GM23338 (cell line): ENCODE measurements at regions not wholly inside any gene's neighbourhood (a gene's known extent, or its start where the extent isn't known, plus 50 kb on each side); places are given as distances from the start of the nearest gene placed in this dataset.

Experiments
- ATAC-seq: fragments of 200-7000 bp; cut with Tn5 transposase; 3 replicates; pipeline ENCODE4 v1.9.1; 2020
- DNase-seq: peaks from one replicate; pipeline ENCODE4 v3.0.0-alpha.2; 2015; ENCODE audit warnings: low spot score
- H2AFZ ChIP-seq: fragments of 200-600 bp; sonication (generic); 2 replicates; pipeline ENCODE4 v1.8.0; 2016; ENCODE audit warnings: antibody characterized with exemption, mild to moderate bottlenecking, moderate library complexity
- H3F3A ChIP-seq: fragments of 200-600 bp; sonication (generic); replicated peaks from 2 replicates; pipeline ENCODE4 v1.8.0; 2017; ENCODE audit warnings: antibody characterized with exemption, mixed run types, low read depth
- H3K27ac ChIP-seq: fragments of 200-600 bp; sonication (generic); 2 replicates; pipeline ENCODE4 v1.6.1; 2016; ENCODE audit warnings: low read depth
- H3K27me3 ChIP-seq: fragments of 200-600 bp; sonication (generic); 2 replicates; pipeline ENCODE4 v1.8.0; 2016; ENCODE audit warnings: mild to moderate bottlenecking, mixed run types, moderate library complexity; ENCODE audit not compliant: insufficient read depth
- H3K36me3 ChIP-seq: fragments of 200-600 bp; sonication (generic); 2 replicates; pipeline ENCODE4 v1.8.0; 2016; ENCODE audit warnings: mild to moderate bottlenecking; ENCODE audit not compliant: insufficient read depth
- H3K4me1 ChIP-seq: fragments of 200-600 bp; sonication (generic); 2 replicates; pipeline ENCODE4 v1.8.0; 2016; ENCODE audit warnings: mild to moderate bottlenecking, moderate library complexity; ENCODE audit not compliant: insufficient read depth
- H3K4me2 ChIP-seq: fragments of 200-600 bp; sonication (generic); 2 replicates; pipeline ENCODE4 v1.7.1; 2017; ENCODE audit warnings: mixed run types
- H3K4me3 ChIP-seq: fragments of 200-600 bp; sonication (generic); 2 replicates; pipeline ENCODE4 v1.6.1; 2016; ENCODE audit warnings: mixed run types
- H3K79me2 ChIP-seq: fragments of 200-600 bp; sonication (generic); replicated peaks from 2 replicates; pipeline ENCODE4 v1.8.0; 2017; ENCODE audit warnings: mild to moderate bottlenecking; ENCODE audit not compliant: insufficient read depth
- H3K9me2 ChIP-seq: fragments of 200-600 bp; sonication (generic); 2 replicates; pipeline ENCODE4 v1.8.0; 2017; ENCODE audit not compliant: insufficient read depth
- H4K20me1 ChIP-seq: fragments of 200-600 bp; sonication (generic); replicated peaks from 2 replicates; pipeline ENCODE4 v1.8.0; 2017; ENCODE audit warnings: mild to moderate bottlenecking; ENCODE audit not compliant: insufficient read depth
- H3K27ac Mint-ChIP-seq: 2 replicates; pipeline ENCODE4 v1.8.0; 2020; ENCODE audit warnings: inconsistent platforms, mild to moderate bottlenecking, moderate library complexity, mixed read lengths
- H3K27me3 Mint-ChIP-seq: 3 replicates; pipeline ENCODE4 v1.8.0; 2022; ENCODE audit warnings: low read depth, mild to moderate bottlenecking, moderate library complexity, mixed read lengths, inconsistent platforms; ENCODE audit not compliant: insufficient read depth, poor library complexity
- H3K36me3 Mint-ChIP-seq: 3 replicates; pipeline ENCODE4 v1.8.0; 2021; ENCODE audit warnings: low read depth, mild to moderate bottlenecking, inconsistent platforms, moderate library complexity, mixed read lengths
- H3K4me1 Mint-ChIP-seq: 3 replicates; pipeline ENCODE4 v1.8.0; 2020; ENCODE audit warnings: mild to moderate bottlenecking, inconsistent platforms, mixed read lengths
- H3K4me3 Mint-ChIP-seq: 3 replicates; pipeline ENCODE4 v1.8.0; 2021; ENCODE audit warnings: moderate library complexity, mild to moderate bottlenecking, inconsistent platforms, mixed read lengths
- H3K9me3 Mint-ChIP-seq: 3 replicates; pipeline ENCODE4 v1.8.0; 2020; ENCODE audit warnings: moderate library complexity, mild to moderate bottlenecking, inconsistent platforms, mixed read lengths
- CREB1 ChIP-seq: fragments of 250-450 bp; sonication (Bioruptor Pico); IDR thresholded peaks from 2 replicates; pipeline ENCODE4 v1.5.0; 2020; ENCODE audit warnings: low read depth, mild to moderate bottlenecking, moderate library complexity
- EZH2 ChIP-seq: fragments of 200-600 bp; sonication (generic); IDR thresholded peaks from one replicate; pipeline ENCODE4 v1.8.0; 2017; ENCODE audit warnings: antibody characterized with exemption, mild to moderate bottlenecking, low read depth; ENCODE audit not compliant: unreplicated experiment
- EZH2phosphoT487 ChIP-seq: fragments of 200-600 bp; sonication (generic); IDR thresholded peaks from one replicate; pipeline ENCODE4 v1.8.1; 2018; ENCODE audit warnings: antibody characterized with exemption; ENCODE audit not compliant: unreplicated experiment
- JUNB ChIP-seq: IDR thresholded peaks from one replicate; pipeline ENCODE4 v1.6.1; 2016; ENCODE audit warnings: antibody characterized with exemption; ENCODE audit not compliant: unreplicated experiment
- NANOG ChIP-seq: IDR thresholded peaks from 2 replicates; pipeline ENCODE4 v1.6.1; 2016; ENCODE audit warnings: antibody characterized with exemption, borderline replicate concordance
- POLR2AphosphoS5 ChIP-seq: IDR thresholded peaks from 2 replicates; pipeline ENCODE4 v1.6.1; 2016; ENCODE audit warnings: antibody characterized with exemption, low read depth
- STAT1 ChIP-seq: IDR thresholded peaks from one replicate; pipeline ENCODE4 v1.6.1; 2016; ENCODE audit warnings: antibody characterized with exemption; ENCODE audit not compliant: unreplicated experiment
- ZNF114 ChIP-seq: fragments of 250-450 bp; sonication (Bioruptor Pico); IDR thresholded peaks from 2 replicates; pipeline ENCODE4 v1.5.0; 2020; ENCODE audit warnings: mild to moderate bottlenecking, moderate library complexity
- ZNF331 ChIP-seq: fragments of 250-450 bp; sonication (Bioruptor Pico); IDR thresholded peaks from 2 replicates; pipeline ENCODE4 v1.5.0; 2020; ENCODE audit warnings: low read depth, mild to moderate bottlenecking, moderate library complexity
- TF ChIP-seq, protein P1 (sequence below): fragments of 250-450 bp; sonication (Bioruptor Pico); IDR thresholded peaks from 2 replicates; pipeline ENCODE4 v1.5.0; 2020; ENCODE audit warnings: mild to moderate bottlenecking, moderate library complexity
- TF ChIP-seq, protein P2 (sequence below), 2 experiments: fragments of 200-600 bp in 1 of 2; sonication (generic) in 1 of 2; conservative IDR thresholded peaks; 2 replicates each; pipeline versions ENCODE4 v1.5.1 to v1.6.1; 2016 to 2017; ENCODE audit warnings: antibody characterized with exemption in 2 of 2, low read depth in 2 of 2, mild to moderate bottlenecking in 2 of 2, moderate library complexity in 1 of 2
- TF ChIP-seq, protein P3 (sequence below): IDR thresholded peaks from one replicate; pipeline ENCODE4 v1.6.1; 2018; ENCODE audit warnings: antibody characterized with exemption; ENCODE audit not compliant: unreplicated experiment
- TF ChIP-seq, protein P4 (sequence below): IDR thresholded peaks from 2 replicates; pipeline ENCODE4 v1.6.1; 2016; ENCODE audit warnings: antibody characterized with exemption

DNA sequence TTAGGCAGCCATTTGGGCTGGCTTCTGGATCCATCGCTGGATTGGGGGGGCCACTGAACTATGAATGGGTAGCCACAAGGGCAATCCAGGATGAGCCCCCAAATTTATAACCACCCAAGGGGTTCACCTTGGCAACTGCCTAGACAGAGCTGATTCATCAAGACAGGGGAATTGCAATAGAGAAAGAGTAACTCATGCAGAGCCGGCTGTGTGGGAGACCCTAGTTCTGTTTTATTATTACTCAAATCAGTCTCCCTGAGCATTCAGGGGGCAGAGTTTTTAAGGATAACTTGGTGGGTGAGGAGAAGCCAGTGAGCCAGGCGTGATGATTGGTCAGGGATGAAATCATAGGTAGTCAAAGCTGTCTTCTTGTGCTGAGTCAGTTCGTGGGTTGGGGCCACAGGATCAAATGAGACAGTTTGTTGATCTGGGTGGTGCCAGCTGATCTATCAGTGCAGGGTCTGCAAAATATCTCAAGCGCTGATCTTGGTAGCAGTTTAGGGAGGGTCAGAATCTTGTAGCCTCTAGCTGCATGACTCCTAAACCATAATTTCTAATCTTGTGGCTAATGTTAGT, 57.9 kb downstream of the DNAJB9 start:
- no peak for DNase-seq
- Histone ChIP-seq H2AFZ (no peak overlapping the region), H3K4me3 (no peak overlapping the region), H3F3A (no peaks in the 10 kb centered on the region), H3K4me2 (no peak overlapping the region), H3K27me3 (no peaks in the 10 kb centered on the region), H3K36me3 (no peaks in the 10 kb centered on the region), H3K79me2 (no peaks in the 10 kb centered on the region), H4K20me1 (no peaks in the 10 kb centered on the region), H3K27ac (no peak overlapping the region), H3K4me1 (no peaks in the 10 kb centered on the region), H3K9me2 (no peaks in the 10 kb centered on the region)
- ATAC-seq = no peak
- Mint-ChIP-seq H3K27ac (no peak overlapping the region; the same call in 1 of the 2 replicates), H3K27me3 (no peaks in the 10 kb centered on the region), H3K4me3 (no peak overlapping the region), H3K4me1 (peaks cover 2% of the 10 kb centered on the region; the same call in 1 of the 3 replicates), H3K36me3 (no peaks in the 10 kb centered on the region), H3K9me3 (no peaks in the 10 kb centered on the region)
- TF ChIP-seq, protein P1, sequence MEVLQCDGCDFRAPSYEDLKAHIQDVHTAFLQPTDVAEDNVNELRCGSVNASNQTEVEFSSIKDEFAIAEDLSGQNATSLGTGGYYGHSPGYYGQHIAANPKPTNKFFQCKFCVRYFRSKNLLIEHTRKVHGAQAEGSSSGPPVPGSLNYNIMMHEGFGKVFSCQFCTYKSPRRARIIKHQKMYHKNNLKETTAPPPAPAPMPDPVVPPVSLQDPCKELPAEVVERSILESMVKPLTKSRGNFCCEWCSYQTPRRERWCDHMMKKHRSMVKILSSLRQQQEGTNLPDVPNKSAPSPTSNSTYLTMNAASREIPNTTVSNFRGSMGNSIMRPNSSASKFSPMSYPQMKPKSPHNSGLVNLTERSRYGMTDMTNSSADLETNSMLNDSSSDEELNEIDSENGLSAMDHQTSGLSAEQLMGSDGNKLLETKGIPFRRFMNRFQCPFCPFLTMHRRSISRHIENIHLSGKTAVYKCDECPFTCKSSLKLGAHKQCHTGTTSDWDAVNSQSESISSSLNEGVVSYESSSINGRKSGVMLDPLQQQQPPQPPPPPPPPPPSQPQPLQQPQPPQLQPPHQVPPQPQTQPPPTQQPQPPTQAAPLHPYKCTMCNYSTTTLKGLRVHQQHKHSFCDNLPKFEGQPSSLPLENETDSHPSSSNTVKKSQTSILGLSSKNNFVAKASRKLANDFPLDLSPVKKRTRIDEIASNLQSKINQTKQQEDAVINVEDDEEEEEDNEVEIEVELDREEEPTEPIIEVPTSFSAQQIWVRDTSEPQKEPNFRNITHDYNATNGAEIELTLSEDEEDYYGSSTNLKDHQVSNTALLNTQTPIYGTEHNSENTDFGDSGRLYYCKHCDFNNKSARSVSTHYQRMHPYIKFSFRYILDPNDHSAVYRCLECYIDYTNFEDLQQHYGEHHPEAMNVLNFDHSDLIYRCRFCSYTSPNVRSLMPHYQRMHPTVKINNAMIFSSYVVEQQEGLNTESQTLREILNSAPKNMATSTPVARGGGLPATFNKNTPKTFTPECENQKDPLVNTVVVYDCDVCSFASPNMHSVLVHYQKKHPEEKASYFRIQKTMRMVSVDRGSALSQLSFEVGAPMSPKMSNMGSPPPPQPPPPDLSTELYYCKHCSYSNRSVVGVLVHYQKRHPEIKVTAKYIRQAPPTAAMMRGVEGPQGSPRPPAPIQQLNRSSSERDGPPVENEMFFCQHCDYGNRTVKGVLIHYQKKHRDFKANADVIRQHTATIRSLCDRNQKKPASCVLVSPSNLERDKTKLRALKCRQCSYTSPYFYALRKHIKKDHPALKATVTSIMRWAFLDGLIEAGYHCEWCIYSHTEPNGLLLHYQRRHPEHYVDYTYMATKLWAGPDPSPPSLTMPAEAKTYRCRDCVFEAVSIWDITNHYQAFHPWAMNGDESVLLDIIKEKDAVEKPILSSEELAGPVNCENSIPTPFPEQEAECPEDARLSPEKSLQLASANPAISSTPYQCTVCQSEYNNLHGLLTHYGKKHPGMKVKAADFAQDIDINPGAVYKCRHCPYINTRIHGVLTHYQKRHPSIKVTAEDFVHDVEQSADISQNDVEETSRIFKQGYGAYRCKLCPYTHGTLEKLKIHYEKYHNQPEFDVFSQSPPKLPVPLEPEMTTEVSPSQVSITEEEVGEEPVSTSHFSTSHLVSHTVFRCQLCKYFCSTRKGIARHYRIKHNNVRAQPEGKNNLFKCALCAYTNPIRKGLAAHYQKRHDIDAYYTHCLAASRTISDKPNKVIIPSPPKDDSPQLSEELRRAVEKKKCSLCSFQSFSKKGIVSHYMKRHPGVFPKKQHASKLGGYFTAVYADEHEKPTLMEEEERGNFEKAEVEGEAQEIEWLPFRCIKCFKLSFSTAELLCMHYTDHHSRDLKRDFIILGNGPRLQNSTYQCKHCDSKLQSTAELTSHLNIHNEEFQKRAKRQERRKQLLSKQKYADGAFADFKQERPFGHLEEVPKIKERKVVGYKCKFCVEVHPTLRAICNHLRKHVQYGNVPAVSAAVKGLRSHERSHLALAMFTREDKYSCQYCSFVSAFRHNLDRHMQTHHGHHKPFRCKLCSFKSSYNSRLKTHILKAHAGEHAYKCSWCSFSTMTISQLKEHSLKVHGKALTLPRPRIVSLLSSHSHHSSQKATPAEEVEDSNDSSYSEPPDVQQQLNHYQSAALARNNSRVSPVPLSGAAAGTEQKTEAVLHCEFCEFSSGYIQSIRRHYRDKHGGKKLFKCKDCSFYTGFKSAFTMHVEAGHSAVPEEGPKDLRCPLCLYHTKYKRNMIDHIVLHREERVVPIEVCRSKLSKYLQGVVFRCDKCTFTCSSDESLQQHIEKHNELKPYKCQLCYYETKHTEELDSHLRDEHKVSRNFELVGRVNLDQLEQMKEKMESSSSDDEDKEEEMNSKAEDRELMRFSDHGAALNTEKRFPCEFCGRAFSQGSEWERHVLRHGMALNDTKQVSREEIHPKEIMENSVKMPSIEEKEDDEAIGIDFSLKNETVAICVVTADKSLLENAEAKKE (CRISPR knock-in tag) = no peak
- TF ChIP-seq CREB1 (CRISPR knock-in tag) = no peak
- TF ChIP-seq EZH2phosphoT487 = no peak
- TF ChIP-seq, protein P2, sequence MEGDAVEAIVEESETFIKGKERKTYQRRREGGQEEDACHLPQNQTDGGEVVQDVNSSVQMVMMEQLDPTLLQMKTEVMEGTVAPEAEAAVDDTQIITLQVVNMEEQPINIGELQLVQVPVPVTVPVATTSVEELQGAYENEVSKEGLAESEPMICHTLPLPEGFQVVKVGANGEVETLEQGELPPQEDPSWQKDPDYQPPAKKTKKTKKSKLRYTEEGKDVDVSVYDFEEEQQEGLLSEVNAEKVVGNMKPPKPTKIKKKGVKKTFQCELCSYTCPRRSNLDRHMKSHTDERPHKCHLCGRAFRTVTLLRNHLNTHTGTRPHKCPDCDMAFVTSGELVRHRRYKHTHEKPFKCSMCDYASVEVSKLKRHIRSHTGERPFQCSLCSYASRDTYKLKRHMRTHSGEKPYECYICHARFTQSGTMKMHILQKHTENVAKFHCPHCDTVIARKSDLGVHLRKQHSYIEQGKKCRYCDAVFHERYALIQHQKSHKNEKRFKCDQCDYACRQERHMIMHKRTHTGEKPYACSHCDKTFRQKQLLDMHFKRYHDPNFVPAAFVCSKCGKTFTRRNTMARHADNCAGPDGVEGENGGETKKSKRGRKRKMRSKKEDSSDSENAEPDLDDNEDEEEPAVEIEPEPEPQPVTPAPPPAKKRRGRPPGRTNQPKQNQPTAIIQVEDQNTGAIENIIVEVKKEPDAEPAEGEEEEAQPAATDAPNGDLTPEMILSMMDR (conservative IDR thresholded peaks at IDR 0.05; ENCODE audit: low read depth in 2 of 2) = no peak
- no peak for TF ChIP-seq ZNF331 (CRISPR knock-in tag)
- TF ChIP-seq, protein P3, sequence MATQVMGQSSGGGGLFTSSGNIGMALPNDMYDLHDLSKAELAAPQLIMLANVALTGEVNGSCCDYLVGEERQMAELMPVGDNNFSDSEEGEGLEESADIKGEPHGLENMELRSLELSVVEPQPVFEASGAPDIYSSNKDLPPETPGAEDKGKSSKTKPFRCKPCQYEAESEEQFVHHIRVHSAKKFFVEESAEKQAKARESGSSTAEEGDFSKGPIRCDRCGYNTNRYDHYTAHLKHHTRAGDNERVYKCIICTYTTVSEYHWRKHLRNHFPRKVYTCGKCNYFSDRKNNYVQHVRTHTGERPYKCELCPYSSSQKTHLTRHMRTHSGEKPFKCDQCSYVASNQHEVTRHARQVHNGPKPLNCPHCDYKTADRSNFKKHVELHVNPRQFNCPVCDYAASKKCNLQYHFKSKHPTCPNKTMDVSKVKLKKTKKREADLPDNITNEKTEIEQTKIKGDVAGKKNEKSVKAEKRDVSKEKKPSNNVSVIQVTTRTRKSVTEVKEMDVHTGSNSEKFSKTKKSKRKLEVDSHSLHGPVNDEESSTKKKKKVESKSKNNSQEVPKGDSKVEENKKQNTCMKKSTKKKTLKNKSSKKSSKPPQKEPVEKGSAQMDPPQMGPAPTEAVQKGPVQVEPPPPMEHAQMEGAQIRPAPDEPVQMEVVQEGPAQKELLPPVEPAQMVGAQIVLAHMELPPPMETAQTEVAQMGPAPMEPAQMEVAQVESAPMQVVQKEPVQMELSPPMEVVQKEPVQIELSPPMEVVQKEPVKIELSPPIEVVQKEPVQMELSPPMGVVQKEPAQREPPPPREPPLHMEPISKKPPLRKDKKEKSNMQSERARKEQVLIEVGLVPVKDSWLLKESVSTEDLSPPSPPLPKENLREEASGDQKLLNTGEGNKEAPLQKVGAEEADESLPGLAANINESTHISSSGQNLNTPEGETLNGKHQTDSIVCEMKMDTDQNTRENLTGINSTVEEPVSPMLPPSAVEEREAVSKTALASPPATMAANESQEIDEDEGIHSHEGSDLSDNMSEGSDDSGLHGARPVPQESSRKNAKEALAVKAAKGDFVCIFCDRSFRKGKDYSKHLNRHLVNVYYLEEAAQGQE = no peak
- no peak for TF ChIP-seq POLR2AphosphoS5
- TF ChIP-seq, protein P4, sequence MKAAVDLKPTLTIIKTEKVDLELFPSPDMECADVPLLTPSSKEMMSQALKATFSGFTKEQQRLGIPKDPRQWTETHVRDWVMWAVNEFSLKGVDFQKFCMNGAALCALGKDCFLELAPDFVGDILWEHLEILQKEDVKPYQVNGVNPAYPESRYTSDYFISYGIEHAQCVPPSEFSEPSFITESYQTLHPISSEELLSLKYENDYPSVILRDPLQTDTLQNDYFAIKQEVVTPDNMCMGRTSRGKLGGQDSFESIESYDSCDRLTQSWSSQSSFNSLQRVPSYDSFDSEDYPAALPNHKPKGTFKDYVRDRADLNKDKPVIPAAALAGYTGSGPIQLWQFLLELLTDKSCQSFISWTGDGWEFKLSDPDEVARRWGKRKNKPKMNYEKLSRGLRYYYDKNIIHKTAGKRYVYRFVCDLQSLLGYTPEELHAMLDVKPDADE = no peak
- TF ChIP-seq STAT1 = no peak
- TF ChIP-seq ZNF114 = no peak
- TF ChIP-seq NANOG = no peak
- no peak for TF ChIP-seq JUNB
- TF ChIP-seq EZH2 = no peak
